ENCODE measurements at regions not wholly inside any gene's neighbourhood (a gene's known extent, or its start where the extent isn't known, plus 50 kb on each side); places are given as distances from the start of the nearest gene placed in this dataset.

GRCh38 chr4:137701401-137701800 is 169.1 kb upstream of the PCDH18 start (continued):
- no peak for TF ChIP-seq ATF6 (CRISPR knock-in tag; IDR thresholded peaks at IDR 0.05)

- Mint-ChIP-seq H3K36me3 (peaks cover 16% of the 10 kb centered on the region), H3K27ac (no peak overlapping the region), H3K27me3 (ENCODE audit: low read depth) (no peaks in the 10 kb centered on the region), H3K4me3 (no peak overlapping the region), H3K4me1 (peaks cover 4% of the 10 kb centered on the region), H3K9me3 (peaks cover 30% of the 10 kb centered on the region)
- ATAC-seq: no peak
- CTCF ChIA-PET: no interaction called here
- no peak for DNase-seq (ENCODE audit: low spot score)
- POLR2A ChIA-PET: no interaction called here
- TF ChIP-seq MXD4 (CRISPR knock-in tag; IDR thresholded peaks at IDR 0.05; ENCODE audit: borderline replicate concordance): no peak
- TF ChIP-seq MAX (CRISPR knock-in tag; IDR thresholded peaks at IDR 0.05): no peak
- TF ChIP-seq USF1 (CRISPR knock-in tag; IDR thresholded peaks at IDR 0.05): no peak
- TF ChIP-seq SOX15 (CRISPR knock-in tag; IDR thresholded peaks at IDR 0.05): no peak
- TF ChIP-seq NFE2L1 (CRISPR knock-in tag; IDR thresholded peaks at IDR 0.05): no peak
- no peak for TF ChIP-seq ZBTB43 (CRISPR knock-in tag; IDR thresholded peaks at IDR 0.05)
- no peak for TF ChIP-seq IRF2 (CRISPR knock-in tag; IDR thresholded peaks at IDR 0.05; ENCODE audit: borderline replicate concordance, low read depth)
- no peak for TF ChIP-seq OVOL2 (CRISPR knock-in tag; IDR thresholded peaks at IDR 0.05; ENCODE audit: borderline replicate concordance)
- TF ChIP-seq USF2 (CRISPR knock-in tag; IDR thresholded peaks at IDR 0.05): no peak
- no peak for TF ChIP-seq FOXP1 (CRISPR knock-in tag; IDR thresholded peaks at IDR 0.05; ENCODE audit: borderline replicate concordance)
- TF ChIP-seq GRHL2 (CRISPR knock-in tag; IDR thresholded peaks at IDR 0.05; ENCODE audit: insufficient replicate concordance, severe bottlenecking): no peak
- TF ChIP-seq MLX (CRISPR knock-in tag; IDR thresholded peaks at IDR 0.05): no peak
- no peak for TF ChIP-seq FOXK1 (CRISPR knock-in tag; IDR thresholded peaks at IDR 0.05)
- TF ChIP-seq GTF2I (CRISPR knock-in tag; conservative IDR thresholded peaks at IDR 0.05): no peak
- no peak for TF ChIP-seq NFYB (CRISPR knock-in tag; conservative IDR thresholded peaks at IDR 0.05; ENCODE audit: low read depth)
- TF ChIP-seq PRDM15 (CRISPR knock-in tag; IDR thresholded peaks at IDR 0.05): no peak
- no peak for TF ChIP-seq TP53 (CRISPR knock-in tag; IDR thresholded peaks at IDR 0.05)
- no peak for TF ChIP-seq PREB (CRISPR knock-in tag; IDR thresholded peaks at IDR 0.05; ENCODE audit: borderline replicate concordance)
These were observed 168.5 kb upstream of the PCDH18 start for GRCh38 chr4:137700751-137701150.
